H54 (cell line): ENCODE measurements at regions not wholly inside any gene's neighbourhood (a gene's known extent, or its start where the extent isn't known, plus 50 kb on each side); places are given as distances from the start of the nearest gene placed in this dataset.
"Not testable (repeated sequence)": the region's sequence is repeated elsewhere in the genome, so short reads cannot be mapped to it uniquely, and the experiment has no call there.

Experiments
- DNase-seq: peaks from one replicate; pipeline ENCODE4 v3.0.0; 2011; ENCODE audit warnings: low spot score, mixed read lengths; ENCODE audit not compliant: insufficient read length
- FAIRE-seq: peaks from 3 replicates; lab custom pipeline; 2011; peaks lifted over from hg19 to GRCh38; lab: Jason Lieb, UNC
- POLR2A ChIP-seq: IDR thresholded peaks from 2 replicates; pipeline ENCODE4 v1.6.1; 2011; ENCODE audit warnings: low read depth, mild to moderate bottlenecking, low read length

GRCh38 chr10:76631884-76632766 lies 1005.5 kb downstream of the KCNMA1 start:
- TF ChIP-seq POLR2A, result no peak
- no peak for FAIRE-seq
- no peak for DNase-seq

- FAIRE-seq, result no peak
- DNase-seq, result no peak
- TF ChIP-seq POLR2A, result no peak
These were observed 1006.5 kb downstream of the KCNMA1 start for GRCh38 chr10:76631036-76631670.

- TF ChIP-seq POLR2A, result no peak
- no peak for FAIRE-seq
- no peak for DNase-seq
These were observed 1008.8 kb downstream of the KCNMA1 start for GRCh38 chr10:76628801-76629200.

- no peak for TF ChIP-seq POLR2A
- DNase-seq (no peak), FAIRE-seq (no peak)
These were observed 1011.2 kb downstream of the KCNMA1 start for GRCh38 chr10:76626386-76626785.

GRCh38 chr10:76624470-76624869 lies 1013.1 kb downstream of the KCNMA1 start:
- TF ChIP-seq POLR2A, result no peak
- FAIRE-seq (no peak), DNase-seq (no peak)

- DNase-seq (no peak), FAIRE-seq (no peak)
- no peak for TF ChIP-seq POLR2A
These were observed 1015.6 kb downstream of the KCNMA1 start for GRCh38 chr10:76621886-76622620.

- no peak for FAIRE-seq
- no peak for DNase-seq
- TF ChIP-seq POLR2A, result no peak
These were observed 1019.0 kb downstream of the KCNMA1 start for GRCh38 chr10:76618641-76619040.

GRCh38 chr10:76618171-76618570 lies 1019.4 kb downstream of the KCNMA1 start:
- no peak for DNase-seq
- no peak for TF ChIP-seq POLR2A
- FAIRE-seq, result no peak

GRCh38 chr10:76616666-76617065 lies 1020.9 kb downstream of the KCNMA1 start:
- FAIRE-seq, result not testable (repeated sequence)

GRCh38 chr10:76615049-76615448 lies 1022.6 kb downstream of the KCNMA1 start:
- no peak for TF ChIP-seq POLR2A
- no peak for DNase-seq
- FAIRE-seq, result no peak

More at GRCh38 chr10:76616666-76617065, 1020.9 kb downstream of the KCNMA1 start:
- not testable (repeated sequence) for DNase-seq
